Tibial artery (tissue), 4 donors: ENCODE measurements at regions not wholly inside any gene's neighbourhood (a gene's known extent, or its start where the extent isn't known, plus 50 kb on each side); places are given as distances from the start of the nearest gene placed in this dataset.
"Not testable (repeated sequence)": the region's sequence is repeated elsewhere in the genome, so short reads cannot be mapped to it uniquely, and the experiment has no call there.

Source experiments
- DNase-seq, 2 donors: peaks; one replicate each; pipeline ENCODE4 v3.0.0-alpha.2; 2019
- H3K27ac ChIP-seq, 2 donors: fragments of 200-600 bp; sonication (generic) in 1 of 2; 1 replicate in 1 of 2; 2 replicates in 1 of 2; pipeline ENCODE4 v1.5.1; 2018 to 2019; ENCODE audit warnings: mild to moderate bottlenecking in 1 of 2
- H3K27me3 ChIP-seq, 2 donors: fragments of 200-600 bp; sonication (generic) in 1 of 2; one replicate each; pipeline versions ENCODE4 v1.5.1 to v1.6.0; 2016 to 2019
- H3K36me3 ChIP-seq, 3 donors: fragments of 200-600 bp; sonication (generic) in 2 of 3; one replicate each; pipeline ENCODE4 v1.5.1; 2016 to 2019; ENCODE audit warnings: mild to moderate bottlenecking in 2 of 3
- H3K4me1 ChIP-seq, 4 donors: fragments of 200-600 bp; sonication (generic) in 2 of 4; 1 replicate in 3 of 4; 2 replicates in 1 of 4; pipeline ENCODE4 v1.5.1; 2016 to 2019
- H3K4me3 ChIP-seq, 2 donors: fragments of 200-600 bp; sonication (generic) in 1 of 2; 1 replicate in 1 of 2; 2 replicates in 1 of 2; pipeline ENCODE4 v1.5.1; 2018 to 2019; ENCODE audit warnings: mild to moderate bottlenecking in 2 of 2
- H3K9me3 ChIP-seq, 3 donors: fragments of 200-600 bp; sonication (generic) in 1 of 3; one replicate each; pipeline ENCODE4 v1.5.1; 2016 to 2019
- intact Hi-C: fragments of 100-400 bp; cut with DNase I; formaldehyde crosslinking; loops from one replicate; pipeline ENCODE4 v1.15.0; 2023; ENCODE audit warnings: low total_unique reads
- TF ChIP-seq, protein P1 (sequence below), 2 experiments: fragments of 200-600 bp in 1 of 2; fragments of 450-650 bp in 1 of 2; IDR thresholded peaks; one replicate each; pipeline ENCODE4 v1.5.1; 2017 to 2019; ENCODE audit warnings: antibody characterized with exemption in 2 of 2, mild to moderate bottlenecking in 1 of 2, moderate library complexity in 1 of 2

DNA sequence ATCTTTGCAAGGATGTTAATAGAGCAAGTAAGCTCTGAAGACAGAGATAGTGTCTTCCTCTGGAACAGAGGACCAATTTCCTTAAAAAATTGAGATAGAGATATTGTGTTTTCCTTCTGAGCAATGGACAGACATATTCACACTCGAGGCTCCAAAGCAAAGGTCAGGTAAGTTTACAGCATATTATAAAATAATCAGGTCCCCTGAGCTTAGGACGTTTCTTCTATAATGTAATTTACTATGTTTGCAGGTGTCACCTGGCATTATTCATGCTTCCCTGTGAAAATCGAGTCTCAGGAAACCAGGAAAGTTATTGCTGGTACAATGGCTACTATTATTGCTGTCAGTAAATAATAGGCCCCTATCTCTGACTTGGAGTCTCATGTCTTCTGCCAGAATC lies 1135.8 kb upstream of the ACVR2A start:
- DNase-seq = no peak
- intact Hi-C loops = no loop called here

DNA sequence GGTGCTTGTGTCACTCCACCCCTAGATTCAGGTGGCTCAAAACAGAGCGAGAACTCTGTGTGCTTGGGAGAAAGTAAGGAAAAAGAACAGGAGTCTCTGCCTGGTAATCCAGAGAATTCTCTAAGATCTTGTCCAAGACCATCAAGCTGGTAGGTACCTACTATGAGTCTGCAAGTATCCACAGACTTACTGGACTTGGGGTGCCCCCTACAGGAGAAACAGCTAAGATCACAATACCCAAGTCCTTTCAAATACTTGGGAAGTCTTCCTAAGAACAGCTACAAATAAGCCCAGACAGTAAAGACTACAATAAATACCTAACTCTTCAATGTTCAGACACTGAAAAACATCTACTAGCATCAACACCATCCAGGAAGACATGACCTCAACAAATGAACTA lies 1143.6 kb upstream of the ACVR2A start:
- H3K27ac ChIP-seq = no peak overlapping the region
- no peak for DNase-seq
- no peaks in the 10 kb centered on the region for H3K4me1 ChIP-seq
- intact Hi-C loops = no loop called here
- H3K9me3 ChIP-seq = peaks cover 0 to 9% (median 3%) of the 10 kb centered on the region in 3 donors
- TF ChIP-seq, protein P1, sequence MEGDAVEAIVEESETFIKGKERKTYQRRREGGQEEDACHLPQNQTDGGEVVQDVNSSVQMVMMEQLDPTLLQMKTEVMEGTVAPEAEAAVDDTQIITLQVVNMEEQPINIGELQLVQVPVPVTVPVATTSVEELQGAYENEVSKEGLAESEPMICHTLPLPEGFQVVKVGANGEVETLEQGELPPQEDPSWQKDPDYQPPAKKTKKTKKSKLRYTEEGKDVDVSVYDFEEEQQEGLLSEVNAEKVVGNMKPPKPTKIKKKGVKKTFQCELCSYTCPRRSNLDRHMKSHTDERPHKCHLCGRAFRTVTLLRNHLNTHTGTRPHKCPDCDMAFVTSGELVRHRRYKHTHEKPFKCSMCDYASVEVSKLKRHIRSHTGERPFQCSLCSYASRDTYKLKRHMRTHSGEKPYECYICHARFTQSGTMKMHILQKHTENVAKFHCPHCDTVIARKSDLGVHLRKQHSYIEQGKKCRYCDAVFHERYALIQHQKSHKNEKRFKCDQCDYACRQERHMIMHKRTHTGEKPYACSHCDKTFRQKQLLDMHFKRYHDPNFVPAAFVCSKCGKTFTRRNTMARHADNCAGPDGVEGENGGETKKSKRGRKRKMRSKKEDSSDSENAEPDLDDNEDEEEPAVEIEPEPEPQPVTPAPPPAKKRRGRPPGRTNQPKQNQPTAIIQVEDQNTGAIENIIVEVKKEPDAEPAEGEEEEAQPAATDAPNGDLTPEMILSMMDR (IDR thresholded peaks at IDR 0.05) = no peak
- H3K27me3 ChIP-seq = no peaks in the 10 kb centered on the region
- H3K36me3 ChIP-seq = no peaks in the 10 kb centered on the region
- no peak overlapping the region for H3K4me3 ChIP-seq

More for the DNA sequence above, 1135.8 kb upstream of the ACVR2A start:
- Histone ChIP-seq H3K4me1 (no peaks in the 10 kb centered on the region), H3K27me3 (no peaks in the 10 kb centered on the region), H3K27ac (no peak overlapping the region), H3K4me3 (no peak overlapping the region), H3K9me3 (peaks cover 0 to 4% (median 3%) of the 10 kb centered on the region in 3 donors), H3K36me3 (no peaks in the 10 kb centered on the region)
- TF ChIP-seq, protein P1 (IDR thresholded peaks at IDR 0.05) = no peak

GRCh38 chr2:146697307-146697706 lies 1147.5 kb upstream of the ACVR2A start:
- TF ChIP-seq, protein P1 (IDR thresholded peaks at IDR 0.05) = no peak
- H3K9me3 ChIP-seq = peaks cover 0 to 6% (median 3%) of the 10 kb centered on the region in 3 donors
- H3K27ac ChIP-seq = no peak overlapping the region
- H3K4me3 ChIP-seq = no peak overlapping the region
- intact Hi-C loops = no loop called here
- no peaks in the 10 kb centered on the region for H3K27me3 ChIP-seq
- H3K36me3 ChIP-seq = no peaks in the 10 kb centered on the region
- H3K4me1 ChIP-seq = no peaks in the 10 kb centered on the region
- no peak for DNase-seq

DNA sequence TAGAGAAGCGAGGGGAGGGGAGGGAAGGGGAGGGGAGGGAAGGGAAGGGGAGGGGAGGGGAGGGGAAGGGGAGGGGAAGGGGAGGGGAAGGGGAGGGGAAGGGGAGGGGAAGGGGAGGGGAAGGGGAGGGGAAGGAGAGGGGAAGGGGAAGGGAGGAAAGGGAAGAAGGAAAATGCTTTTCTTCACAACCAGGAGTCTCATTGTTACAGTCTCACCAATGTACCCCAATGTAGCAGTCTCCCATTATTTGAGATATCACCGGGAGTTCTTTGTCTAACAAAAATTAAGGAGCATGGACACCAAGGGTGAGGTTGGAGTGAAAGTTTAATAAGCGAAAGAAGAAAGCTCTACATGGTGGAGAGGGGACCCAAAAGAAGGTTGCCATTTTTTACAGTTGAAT lies 1148.0 kb upstream of the ACVR2A start:
- H3K27me3 ChIP-seq, H3K36me3 ChIP-seq, H3K4me1 ChIP-seq, intact Hi-C loops, DNase-seq, H3K4me3 ChIP-seq, H3K27ac ChIP-seq, H3K9me3 ChIP-seq: not testable (repeated sequence)

DNA sequence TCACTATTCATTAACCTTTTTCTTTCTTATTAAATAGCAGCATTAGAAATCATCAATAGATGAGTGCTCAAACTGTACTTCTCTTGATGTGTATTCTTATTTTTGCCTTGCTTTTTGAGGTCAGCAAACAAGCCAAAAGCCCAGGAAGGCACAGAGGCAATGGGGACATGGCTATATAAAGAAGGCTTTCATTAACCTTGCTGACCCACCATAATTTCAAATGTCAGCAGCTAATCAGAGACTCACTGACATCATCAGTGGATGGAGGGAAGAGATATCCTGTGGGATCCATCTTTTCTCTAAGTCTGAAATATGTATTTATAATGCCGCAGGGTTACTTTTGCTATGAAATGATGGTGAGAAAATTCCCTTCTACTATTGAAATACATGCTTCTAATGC lies 1162.8 kb upstream of the ACVR2A start:
- Histone ChIP-seq H3K9me3 (no peaks in the 10 kb centered on the region), H3K4me1 (no peaks in the 10 kb centered on the region), H3K36me3 (no peaks in the 10 kb centered on the region), H3K27ac (no peak overlapping the region), H3K27me3 (no peaks in the 10 kb centered on the region), H3K4me3 (no peak overlapping the region)
- intact Hi-C loops = no loop called here
- DNase-seq = no peak
- TF ChIP-seq, protein P1 (IDR thresholded peaks at IDR 0.05) = no peak

GRCh38 chr2:146678516-146678915 lies 1166.3 kb upstream of the ACVR2A start:
- no peaks in the 10 kb centered on the region for H3K9me3 ChIP-seq
- no peaks in the 10 kb centered on the region for H3K36me3 ChIP-seq
- H3K27me3 ChIP-seq = no peaks in the 10 kb centered on the region
- intact Hi-C loops = no loop called here
- DNase-seq = no peak
- H3K27ac ChIP-seq = no peak overlapping the region
- no peak overlapping the region for H3K4me3 ChIP-seq
- TF ChIP-seq, protein P1 (IDR thresholded peaks at IDR 0.05) = no peak
- H3K4me1 ChIP-seq = peaks cover 0 to 7% (median 0%) of the 10 kb centered on the region in 4 donors
